ENCODE measurements at regions not wholly inside any gene's neighbourhood (a gene's known extent, or its start where the extent isn't known, plus 50 kb on each side); places are given as distances from the start of the nearest gene placed in this dataset.

- no peak for TF ChIP-seq CTCF (conservative IDR thresholded peaks at IDR 0.05; ENCODE audit: low read depth in 2 of 2)
- TF ChIP-seq REST (IDR thresholded peaks at IDR 0.05; ENCODE audit: unreplicated experiment), result no peak
- TF ChIP-seq POLR2AphosphoS5 (IDR thresholded peaks at IDR 0.05; ENCODE audit: low read depth), result no peak
- no peak for TF ChIP-seq EZH2phosphoT487 (IDR thresholded peaks at IDR 0.05; ENCODE audit: unreplicated experiment)
- no peak for TF ChIP-seq NANOG (IDR thresholded peaks at IDR 0.05; ENCODE audit: borderline replicate concordance)
- TF ChIP-seq EZH2 (IDR thresholded peaks at IDR 0.05; ENCODE audit: low read depth, unreplicated experiment), result no peak
- TF ChIP-seq, protein P1, sequence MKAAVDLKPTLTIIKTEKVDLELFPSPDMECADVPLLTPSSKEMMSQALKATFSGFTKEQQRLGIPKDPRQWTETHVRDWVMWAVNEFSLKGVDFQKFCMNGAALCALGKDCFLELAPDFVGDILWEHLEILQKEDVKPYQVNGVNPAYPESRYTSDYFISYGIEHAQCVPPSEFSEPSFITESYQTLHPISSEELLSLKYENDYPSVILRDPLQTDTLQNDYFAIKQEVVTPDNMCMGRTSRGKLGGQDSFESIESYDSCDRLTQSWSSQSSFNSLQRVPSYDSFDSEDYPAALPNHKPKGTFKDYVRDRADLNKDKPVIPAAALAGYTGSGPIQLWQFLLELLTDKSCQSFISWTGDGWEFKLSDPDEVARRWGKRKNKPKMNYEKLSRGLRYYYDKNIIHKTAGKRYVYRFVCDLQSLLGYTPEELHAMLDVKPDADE (IDR thresholded peaks at IDR 0.05), result no peak
- TF ChIP-seq CREB1 (CRISPR knock-in tag; IDR thresholded peaks at IDR 0.05; ENCODE audit: low read depth), result no peak
- TF ChIP-seq JUNB (IDR thresholded peaks at IDR 0.05; ENCODE audit: unreplicated experiment), result no peak
- no peak for TF ChIP-seq ZNF462 (CRISPR knock-in tag; IDR thresholded peaks at IDR 0.05)
- no peak for TF ChIP-seq ZNF331 (CRISPR knock-in tag; IDR thresholded peaks at IDR 0.05; ENCODE audit: low read depth)
Observed at GRCh38 chrX:5753291-5753690, 475.4 kb downstream of the NLGN4X start.
